ENCODE measurements at regions not wholly inside any gene's neighbourhood (a gene's known extent, or its start where the extent isn't known, plus 50 kb on each side); places are given as distances from the start of the nearest gene placed in this dataset.
"Not testable (repeated sequence)": the region's sequence is repeated elsewhere in the genome, so short reads cannot be mapped to it uniquely, and the experiment has no call there.

GRCh38 chr7:110557136-110557535, 533.8 kb upstream of the LRRN3 start:
- RAD21 ChIA-PET (ENCODE audit: unreplicated experiment): no interaction called here
- no peak overlapping the region for H3K27ac ChIP-seq (ENCODE audit: control insufficient read depth, insufficient read depth)

DNA sequence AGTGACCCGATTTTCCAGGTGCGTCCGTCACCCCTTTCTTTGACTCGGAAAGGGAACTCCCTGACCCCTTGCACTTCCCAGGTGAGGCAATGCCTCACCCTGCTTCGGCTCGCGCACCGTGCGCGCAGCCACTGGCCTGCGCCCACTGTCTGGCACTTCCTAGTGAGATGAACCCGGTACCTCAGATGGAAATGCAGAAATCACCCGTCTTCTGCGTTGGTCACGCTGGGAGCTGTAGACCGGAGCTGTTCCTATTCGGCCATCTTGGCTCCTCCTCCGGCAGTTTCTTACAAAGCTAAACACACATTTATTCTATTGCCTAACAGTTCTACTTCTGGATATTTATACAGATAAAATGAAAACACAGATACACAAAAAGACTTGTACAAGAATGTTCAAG, 527.6 kb upstream of the LRRN3 start:
- RAD21 ChIA-PET (ENCODE audit: unreplicated experiment); POLR2A ChIA-PET; H3K4me3 ChIP-seq; H4K20me1 ChIP-seq (ENCODE audit: control insufficient read depth, insufficient read depth); H3K79me2 ChIP-seq (ENCODE audit: control insufficient read depth, insufficient read depth, low read length); FAIRE-seq; H3K27ac ChIP-seq (ENCODE audit: control insufficient read depth, insufficient read depth); H3K27me3 ChIP-seq (replicated peaks in 1 of 2; ENCODE audit: control insufficient read depth in 2 of 2, insufficient read depth in 2 of 2, low read length in 1 of 2); H3K4me2 ChIP-seq (ENCODE audit: control insufficient read depth, insufficient read depth); H3K9ac ChIP-seq (ENCODE audit: control insufficient read depth, insufficient read depth, low read length); H2AFZ ChIP-seq (ENCODE audit: control insufficient read depth, low read depth, low read length); CTCF ChIA-PET; BruUV-seq (replicated peaks); SMC1A ChIA-PET (ENCODE audit: uncharacterized antibody, unreplicated experiment); intact Hi-C loops (cut with micrococcal nuclease; ENCODE audit: unreplicated experiment); H3K4me1 ChIP-seq (ENCODE audit: control insufficient read depth, insufficient read depth, low read length); ATAC-seq; in situ Hi-C loops (cut with MboI); DNase-seq (ENCODE audit: low read depth, low spot score); H3K9me3 ChIP-seq (replicated peaks; ENCODE audit: control insufficient read depth, insufficient read depth, low read length); H3K36me3 ChIP-seq (ENCODE audit: control insufficient read depth in 2 of 2, insufficient read depth in 2 of 2, low read length in 1 of 2): not testable (repeated sequence)
- WGBS (ENCODE audit: insufficient coverage, insufficient replicate concordance, low lambda C conversion rate, missing lambda C conversion rate): 76% methylated on average over 14 of the region's 18 CpGs

More at GRCh38 chr7:110557136-110557535, 533.8 kb upstream of the LRRN3 start:
- H3K36me3 ChIP-seq (ENCODE audit: control insufficient read depth in 2 of 2, insufficient read depth in 2 of 2, low read length in 1 of 2): no peaks in the 10 kb centered on the region
- no peaks in the 10 kb centered on the region for H3K9me3 ChIP-seq (replicated peaks; ENCODE audit: control insufficient read depth, insufficient read depth, low read length)
- POLR2A ChIA-PET: no interaction called here
- H3K4me3 ChIP-seq: no peak overlapping the region
- H2AFZ ChIP-seq (ENCODE audit: control insufficient read depth, low read depth, low read length): no peak overlapping the region
- H3K79me2 ChIP-seq (ENCODE audit: control insufficient read depth, insufficient read depth, low read length): no peaks in the 10 kb centered on the region
- FAIRE-seq (no peak), DNase-seq (ENCODE audit: low read depth, low spot score) (no peak), ATAC-seq (no peak)
- TF ChIP-seq CBFB (IDR thresholded peaks at IDR 0.05; ENCODE audit: low read depth) (no peak), BHLHE40 (IDR thresholded peaks at IDR 0.05; ENCODE audit: borderline replicate concordance in 1 of 2, low read depth in 2 of 2, low read length in 1 of 2) (no peak), STAT3 (IDR thresholded peaks at IDR 0.05; ENCODE audit: low read depth, low read length) (no peak), POLR2A (IDR thresholded peaks at IDR 0.05; ENCODE audit: low read depth, low read length) (no peak), SMARCA5 (IDR thresholded peaks at IDR 0.05) (no peak), RELA (IDR thresholded peaks at IDR 0.05; ENCODE audit: borderline replicate concordance, partially characterized antibody) (no peak), GABPA (IDR thresholded peaks at IDR 0.05; ENCODE audit: low read depth) (no peak), IKZF1 (conservative IDR thresholded peaks at IDR 0.05) (no peak), PML (IDR thresholded peaks at IDR 0.05; ENCODE audit: low read length) (no peak), SREBF2 (IDR thresholded peaks at IDR 0.05; ENCODE audit: low read length) (no peak), JUNB (IDR thresholded peaks at IDR 0.05) (no peak), BMI1 (IDR thresholded peaks at IDR 0.05; ENCODE audit: borderline replicate concordance) (no peak)
- TF ChIP-seq, protein P1, sequence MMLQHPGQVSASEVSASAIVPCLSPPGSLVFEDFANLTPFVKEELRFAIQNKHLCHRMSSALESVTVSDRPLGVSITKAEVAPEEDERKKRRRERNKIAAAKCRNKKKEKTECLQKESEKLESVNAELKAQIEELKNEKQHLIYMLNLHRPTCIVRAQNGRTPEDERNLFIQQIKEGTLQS (IDR thresholded peaks at IDR 0.05; ENCODE audit: borderline replicate concordance, extremely low read depth, low read depth, low read length): no peak
- no peak overlapping the region for H3K9ac ChIP-seq (ENCODE audit: control insufficient read depth, insufficient read depth, low read length)
- no peaks in the 10 kb centered on the region for H3K4me1 ChIP-seq (ENCODE audit: control insufficient read depth, insufficient read depth, low read length)
- H4K20me1 ChIP-seq (ENCODE audit: control insufficient read depth, insufficient read depth): no peaks in the 10 kb centered on the region
- no peaks in the 10 kb centered on the region for H3K27me3 ChIP-seq (replicated peaks in 1 of 2; ENCODE audit: control insufficient read depth in 2 of 2, insufficient read depth in 2 of 2, low read length in 1 of 2)
- no peak overlapping the region for H3K4me2 ChIP-seq (ENCODE audit: control insufficient read depth, insufficient read depth)
- SMC1A ChIA-PET (ENCODE audit: uncharacterized antibody, unreplicated experiment): no interaction called here
- in situ Hi-C loops (cut with MboI): no loop called here
- WGBS (ENCODE audit: insufficient coverage, insufficient replicate concordance, low lambda C conversion rate, missing lambda C conversion rate): 63% methylated on average over 1 of the region's 2 CpGs
- BruUV-seq (replicated peaks): no TSS peak
- intact Hi-C loops (cut with micrococcal nuclease; ENCODE audit: unreplicated experiment): no loop called here
- CTCF ChIA-PET: no interaction called here
